ENCODE measurements at regions not wholly inside any gene's neighbourhood (a gene's known extent, or its start where the extent isn't known, plus 50 kb on each side); places are given as distances from the start of the nearest gene placed in this dataset.

- Histone ChIP-seq H3K4me3 (no peak overlapping the region), H2AFZ (no peak overlapping the region), H3K9me2 (replicated peaks; ENCODE audit: insufficient read depth) (no peaks in the 10 kb centered on the region), H3K79me2 (no peaks in the 10 kb centered on the region), H3K4me2 (no peak overlapping the region), H3K4me1 (ENCODE audit: insufficient read depth) (peaks cover 6% of the 10 kb centered on the region), H3K36me3 (replicated peaks; ENCODE audit: insufficient read depth, low read depth) (no peaks in the 10 kb centered on the region), H3K27ac (no peak overlapping the region), H3K9me3 (ENCODE audit: low read depth) (no peaks in the 10 kb centered on the region), H3K27me3 (peaks cover 3% of the 10 kb centered on the region), H4K20me1 (ENCODE audit: insufficient read depth, poor library complexity, severe bottlenecking) (no peaks in the 10 kb centered on the region)
- no peak for DNase-seq (ENCODE audit: low spot score)
- TF ChIP-seq EZH2 (IDR thresholded peaks at IDR 0.05; ENCODE audit: borderline replicate concordance) = no peak
- WGBS (ENCODE audit: low lambda C conversion rate, missing lambda C conversion rate) = 94% methylated on average over 3 of the region's 3 CpGs
Measured at GRCh38 chr3:186411994-186412393, 50.0 kb upstream of the DGKG start.

Measured in hepatocyte (in vitro differentiated cells).